Nephron (organoid): ENCODE measurements at regions not wholly inside any gene's neighbourhood (a gene's known extent, or its start where the extent isn't known, plus 50 kb on each side); places are given as distances from the start of the nearest gene placed in this dataset.

Source experiments
- H3K27ac Mint-ChIP-seq, 3 experiments: 2 replicates each; pipeline ENCODE4 v1.8.0; 2020; ENCODE audit warnings: mixed read lengths in 3 of 3, mild to moderate bottlenecking in 2 of 3, moderate library complexity in 1 of 3
- H3K27me3 Mint-ChIP-seq: 2 replicates; pipeline ENCODE4 v1.8.0; 2021; ENCODE audit warnings: low read depth, mild to moderate bottlenecking, moderate library complexity, mixed read lengths
- H3K36me3 Mint-ChIP-seq: 2 replicates; pipeline ENCODE4 v1.8.0; 2020; ENCODE audit warnings: low read depth, mixed read lengths
- H3K4me1 Mint-ChIP-seq: 2 replicates; pipeline ENCODE4 v1.8.0; 2020; ENCODE audit warnings: mixed read lengths
- H3K4me3 Mint-ChIP-seq, 3 experiments: 2 replicates each; pipeline ENCODE4 v1.8.0; 2020; ENCODE audit warnings: mild to moderate bottlenecking in 3 of 3, mixed read lengths in 3 of 3, moderate library complexity in 2 of 3
- H3K9me3 Mint-ChIP-seq: 2 replicates; pipeline ENCODE4 v1.8.0; 2020; ENCODE audit warnings: mixed read lengths
- CTCF ChIP-seq, 3 experiments: fragments of 200-600 bp; sonication (generic); IDR thresholded peaks; one replicate each; pipeline ENCODE4 v1.5.0; 2021; ENCODE audit warnings: antibody characterized with exemption in 3 of 3; ENCODE audit not compliant: unreplicated experiment in 3 of 3

- no peak for TF ChIP-seq CTCF (IDR thresholded peaks at IDR 0.05; ENCODE audit: unreplicated experiment in 3 of 3)
- Mint-ChIP-seq H3K4me1 (no peaks in the 10 kb centered on the region), H3K27me3 (peaks cover 5% of the 10 kb centered on the region), H3K27ac (no peak overlapping the region), H3K4me3 (no peak overlapping the region), H3K36me3 (no peaks in the 10 kb centered on the region), H3K9me3 (no peaks in the 10 kb centered on the region)
Observed at GRCh38 chr3:109642025-109642424, 304.7 kb upstream of the DPPA4 start.

GRCh38 chr3:109643590-109643989 is 306.2 kb upstream of the DPPA4 start:
- TF ChIP-seq CTCF (IDR thresholded peaks at IDR 0.05; ENCODE audit: unreplicated experiment in 3 of 3) = no peak
- Mint-ChIP-seq H3K36me3 (no peaks in the 10 kb centered on the region), H3K4me3 (no peak overlapping the region), H3K4me1 (no peaks in the 10 kb centered on the region), H3K27ac (no peak overlapping the region), H3K9me3 (no peaks in the 10 kb centered on the region), H3K27me3 (peaks cover 13% of the 10 kb centered on the region)

GRCh38 chr3:109644332-109644731 is 307.0 kb upstream of the DPPA4 start:
- H3K4me3 Mint-ChIP-seq = no peak overlapping the region
- H3K27ac Mint-ChIP-seq = no peak overlapping the region
- no peaks in the 10 kb centered on the region for H3K36me3 Mint-ChIP-seq
- H3K4me1 Mint-ChIP-seq = no peaks in the 10 kb centered on the region
- H3K27me3 Mint-ChIP-seq = peaks cover 13% of the 10 kb centered on the region
- peaks cover 4% of the 10 kb centered on the region for H3K9me3 Mint-ChIP-seq
- TF ChIP-seq CTCF (IDR thresholded peaks at IDR 0.05; ENCODE audit: unreplicated experiment in 3 of 3) = no peak

- no peak for TF ChIP-seq CTCF (IDR thresholded peaks at IDR 0.05; ENCODE audit: unreplicated experiment in 3 of 3)
- H3K27ac Mint-ChIP-seq = no peak overlapping the region
- no peaks in the 10 kb centered on the region for H3K4me1 Mint-ChIP-seq
- H3K36me3 Mint-ChIP-seq = no peaks in the 10 kb centered on the region
- peaks cover 7% of the 10 kb centered on the region for H3K9me3 Mint-ChIP-seq
- no peak overlapping the region for H3K4me3 Mint-ChIP-seq
- peaks cover 13% of the 10 kb centered on the region for H3K27me3 Mint-ChIP-seq
Observed at GRCh38 chr3:109644746-109645145, 307.4 kb upstream of the DPPA4 start.

GRCh38 chr3:109648027-109648426 is 310.7 kb upstream of the DPPA4 start:
- no peak for TF ChIP-seq CTCF (IDR thresholded peaks at IDR 0.05; ENCODE audit: unreplicated experiment in 3 of 3)
- H3K9me3 Mint-ChIP-seq = peaks cover 36% of the 10 kb centered on the region
- peaks cover 7% of the 10 kb centered on the region for H3K36me3 Mint-ChIP-seq
- peaks cover 7% of the 10 kb centered on the region for H3K27me3 Mint-ChIP-seq
- H3K4me1 Mint-ChIP-seq = no peaks in the 10 kb centered on the region
- no peak overlapping the region for H3K4me3 Mint-ChIP-seq
- no peak overlapping the region for H3K27ac Mint-ChIP-seq

GRCh38 chr3:109656225-109656624 is 318.9 kb upstream of the DPPA4 start:
- H3K36me3 Mint-ChIP-seq = peaks cover under 1% of the 10 kb centered on the region
- TF ChIP-seq CTCF (IDR thresholded peaks at IDR 0.05; ENCODE audit: unreplicated experiment in 3 of 3) = no peak
- no peak overlapping the region for H3K27ac Mint-ChIP-seq
- H3K9me3 Mint-ChIP-seq = peaks cover 21% of the 10 kb centered on the region
- no peaks in the 10 kb centered on the region for H3K4me1 Mint-ChIP-seq
- no peak overlapping the region for H3K4me3 Mint-ChIP-seq
- no peaks in the 10 kb centered on the region for H3K27me3 Mint-ChIP-seq
